HG02938 (cell line): ENCODE measurements at regions not wholly inside any gene's neighbourhood (a gene's known extent, or its start where the extent isn't known, plus 50 kb on each side); places are given as distances from the start of the nearest gene placed in this dataset.
"Not testable (repeated sequence)": the region's sequence is repeated elsewhere in the genome, so short reads cannot be mapped to it uniquely, and the experiment has no call there.

Experiments used
- ATAC-seq: cut with Tn5 transposase; IDR thresholded peaks from one replicate; pipeline ENCODE4 v1.9.1; 2021; ENCODE audit warnings: mild to moderate bottlenecking, moderate library complexity; ENCODE audit not compliant: unreplicated experiment

DNA sequence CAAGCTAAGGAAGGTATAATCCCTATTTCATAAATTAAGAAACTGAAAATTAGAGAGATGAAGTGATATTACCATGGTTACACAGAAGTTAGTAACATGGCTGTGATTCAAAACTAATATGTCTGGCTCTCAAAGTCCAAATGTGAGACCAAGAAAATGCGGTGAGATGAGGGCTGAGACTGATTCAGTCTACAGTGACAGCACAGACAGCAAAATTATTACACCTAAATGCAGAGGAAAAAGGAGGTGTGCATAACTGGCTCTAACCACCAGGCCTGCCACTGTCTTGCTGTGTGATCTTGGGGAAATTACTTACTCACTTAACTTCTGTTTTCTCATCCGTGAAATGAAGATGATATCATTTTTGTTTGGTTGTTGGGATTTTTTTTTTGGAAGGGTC, 270.0 kb upstream of the SOX9 start:
- ATAC-seq, result peak; percentile 63

- ATAC-seq, result no peak
Measured at GRCh38 chr17:71855010-71855409, 265.8 kb upstream of the SOX9 start.

DNA sequence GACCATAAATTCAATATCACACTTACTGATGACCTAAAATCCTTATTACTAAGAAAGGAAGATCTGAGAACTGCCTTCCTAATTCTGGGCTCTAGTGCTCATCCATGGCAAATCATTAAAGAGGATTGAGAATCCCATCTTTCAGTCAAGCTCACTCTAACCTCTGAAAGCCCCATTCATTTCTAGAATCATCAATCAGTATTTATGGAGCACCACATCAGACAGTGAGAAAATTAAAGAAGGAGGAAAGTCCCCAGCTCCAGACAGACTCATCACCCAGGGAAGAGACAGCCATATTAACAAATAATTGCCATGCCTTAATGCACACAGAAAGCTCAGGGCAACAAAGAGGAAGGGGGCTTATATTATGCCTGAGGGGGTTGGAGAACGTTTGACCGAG, 256.1 kb upstream of the SOX9 start:
- ATAC-seq, result no peak

DNA sequence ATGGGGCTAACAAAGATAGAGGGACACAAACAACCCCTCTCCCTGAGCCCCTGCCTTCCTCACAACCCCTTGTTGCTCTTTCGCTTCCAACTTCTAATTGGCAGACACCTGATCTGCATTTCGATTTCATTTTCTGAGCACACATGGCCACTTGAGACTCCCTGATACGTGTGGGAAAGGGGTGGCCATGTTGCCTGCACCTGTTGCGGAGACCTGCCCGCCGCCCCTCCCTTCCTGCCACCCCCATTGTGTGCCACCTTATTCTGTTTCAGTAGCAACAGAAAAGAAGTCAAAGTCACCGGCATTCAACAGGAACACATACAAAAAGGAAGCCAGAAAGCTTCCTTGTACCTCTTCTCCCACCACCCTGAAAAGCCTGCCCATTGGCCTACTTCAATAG, 254.7 kb upstream of the SOX9 start:
- ATAC-seq, result no peak

DNA sequence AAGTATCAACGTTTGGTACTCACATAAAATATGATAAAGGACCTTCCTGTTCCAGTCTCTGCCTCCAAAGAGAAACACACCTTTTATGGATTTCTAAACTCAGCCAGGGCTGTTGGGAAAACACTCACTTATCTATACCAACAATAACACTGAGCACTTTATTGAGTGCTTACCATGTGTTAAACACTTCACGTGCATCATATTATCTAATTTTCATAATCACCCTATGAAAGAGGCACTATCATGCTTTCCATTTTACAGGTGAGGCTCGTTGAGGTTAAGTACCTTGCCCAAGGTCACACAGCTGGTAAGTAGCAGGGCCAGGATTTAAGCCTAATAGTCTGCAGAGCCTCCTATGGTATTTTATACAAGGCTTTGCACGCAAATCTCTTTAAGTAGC, 251.5 kb upstream of the SOX9 start:
- no peak for ATAC-seq

GRCh38 chr17:71869841-71870545, 250.8 kb upstream of the SOX9 start:
- ATAC-seq, result no peak

- no peak for ATAC-seq
Measured at GRCh38 chr17:71870546-71870862, 250.3 kb upstream of the SOX9 start.

- no peak for ATAC-seq
Measured at GRCh38 chr17:71872843-71873485, 247.9 kb upstream of the SOX9 start.

DNA sequence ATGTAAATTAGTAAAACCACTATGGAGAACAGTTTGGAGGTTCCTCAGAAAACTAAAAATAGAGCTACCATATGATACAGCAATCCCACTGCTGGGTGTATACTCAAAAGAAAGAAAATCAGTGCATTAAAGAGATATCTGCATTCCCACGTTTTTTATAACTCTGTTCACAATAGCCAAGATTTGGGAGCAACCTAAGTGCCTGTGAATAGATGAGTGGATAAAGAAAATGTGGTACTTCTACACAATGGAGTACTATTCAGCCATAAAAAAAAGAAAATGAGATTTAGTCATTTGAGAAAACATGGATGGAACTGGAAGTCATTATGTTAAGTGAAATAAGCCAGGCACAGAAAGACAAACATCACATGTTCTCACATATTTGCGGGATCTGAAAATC, 246.0 kb upstream of the SOX9 start:
- not testable (repeated sequence) for ATAC-seq

DNA sequence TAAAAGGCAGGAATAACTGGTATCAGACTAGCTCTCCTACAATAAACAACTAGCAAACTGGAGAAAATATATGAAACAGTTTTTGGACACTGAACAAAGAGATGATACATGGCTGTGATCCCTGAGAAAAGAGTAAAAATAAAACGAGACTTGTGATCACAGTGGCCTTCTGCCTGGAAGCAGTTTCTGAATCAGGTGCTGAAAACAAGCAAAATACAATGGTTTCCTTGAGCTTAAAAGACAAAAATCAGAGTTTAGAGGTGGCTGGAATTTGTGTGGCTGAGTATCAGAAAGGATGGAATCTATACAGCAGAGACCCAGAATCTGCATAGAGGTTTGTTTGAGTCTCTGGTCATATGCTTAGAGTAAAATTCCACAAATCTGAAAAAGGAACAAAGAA, 242.5 kb upstream of the SOX9 start:
- no peak for ATAC-seq

DNA sequence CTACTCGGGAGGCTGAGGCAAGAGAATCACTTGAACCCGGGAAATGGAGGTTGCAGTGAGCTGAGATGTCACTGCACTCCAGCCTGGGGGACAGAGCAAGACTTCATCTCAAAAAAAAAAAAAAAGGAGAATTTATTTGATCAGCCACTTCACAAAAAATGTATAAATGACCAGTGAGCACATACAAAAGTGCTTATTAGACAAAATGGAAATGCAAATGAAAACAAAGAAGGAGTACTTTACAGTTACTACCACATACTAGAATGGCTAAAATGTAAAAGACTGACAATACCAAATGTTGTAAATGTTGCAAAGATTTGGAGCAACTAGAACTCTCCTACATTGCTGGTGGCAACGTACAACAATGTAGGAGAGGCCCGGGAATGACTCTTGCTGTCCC, 241.8 kb upstream of the SOX9 start:
- no peak for ATAC-seq

- no peak for ATAC-seq
Measured at GRCh38 chr17:71881041-71881440, 239.8 kb upstream of the SOX9 start.

DNA sequence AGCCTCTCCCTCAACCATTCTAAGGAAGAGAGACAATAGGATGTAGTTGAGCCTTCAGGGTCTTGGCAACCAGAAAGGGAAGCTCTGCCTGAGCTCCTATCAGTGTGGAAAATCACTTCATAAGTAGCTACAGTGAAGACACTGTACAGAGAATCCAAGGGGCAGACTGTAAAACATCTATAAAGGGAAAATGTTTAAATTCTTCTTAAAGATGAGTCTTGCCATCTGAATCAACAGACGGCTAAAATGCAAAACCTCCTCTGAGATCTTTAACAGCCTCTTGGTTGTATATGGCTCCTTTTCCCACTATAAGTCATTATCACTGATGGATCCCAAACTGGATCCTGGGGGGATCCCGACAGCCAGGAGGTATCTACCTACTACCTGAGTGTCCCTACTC, 239.2 kb upstream of the SOX9 start:
- ATAC-seq, result no peak

DNA sequence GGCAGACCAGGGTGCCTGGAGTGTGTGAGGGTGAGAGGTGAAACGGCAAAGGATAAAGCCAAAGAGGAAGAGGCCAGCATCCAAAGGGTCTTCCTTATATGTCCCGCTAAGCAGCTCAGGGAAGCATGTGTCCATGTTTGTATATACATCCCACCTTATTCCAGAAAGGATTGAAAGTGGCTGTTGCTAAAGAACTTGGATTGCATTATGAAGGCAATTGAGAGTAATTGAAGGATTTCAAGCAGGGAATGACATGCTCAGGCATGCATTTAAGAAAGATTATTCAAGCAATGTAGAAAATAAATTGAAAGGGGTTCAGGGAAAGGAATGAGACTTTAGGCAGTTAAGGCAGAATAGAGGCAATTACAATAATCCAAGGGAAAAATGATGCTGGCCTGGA, 237.6 kb upstream of the SOX9 start:
- no peak for ATAC-seq

DNA sequence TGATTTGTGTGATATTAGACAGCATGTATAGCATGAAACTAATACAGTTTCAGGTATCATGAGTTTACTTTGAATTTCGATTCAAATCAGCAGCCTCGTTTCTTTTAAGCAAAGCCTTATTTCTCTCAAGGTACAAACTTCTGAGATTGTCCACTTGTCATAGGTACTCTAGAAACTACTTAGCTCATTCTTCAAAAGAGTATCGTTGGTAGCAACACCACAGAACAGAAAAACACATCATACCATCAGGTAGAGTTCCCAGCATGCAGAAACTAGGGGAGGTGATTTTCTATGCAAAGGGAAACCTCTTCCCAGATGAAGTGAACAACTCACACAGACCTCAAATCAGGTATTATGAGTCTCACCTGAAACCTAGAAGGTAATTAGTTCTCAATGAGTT, 237.0 kb upstream of the SOX9 start:
- no peak for ATAC-seq

- no peak for ATAC-seq
Measured at GRCh38 chr17:71885662-71886061, 235.2 kb upstream of the SOX9 start.

DNA sequence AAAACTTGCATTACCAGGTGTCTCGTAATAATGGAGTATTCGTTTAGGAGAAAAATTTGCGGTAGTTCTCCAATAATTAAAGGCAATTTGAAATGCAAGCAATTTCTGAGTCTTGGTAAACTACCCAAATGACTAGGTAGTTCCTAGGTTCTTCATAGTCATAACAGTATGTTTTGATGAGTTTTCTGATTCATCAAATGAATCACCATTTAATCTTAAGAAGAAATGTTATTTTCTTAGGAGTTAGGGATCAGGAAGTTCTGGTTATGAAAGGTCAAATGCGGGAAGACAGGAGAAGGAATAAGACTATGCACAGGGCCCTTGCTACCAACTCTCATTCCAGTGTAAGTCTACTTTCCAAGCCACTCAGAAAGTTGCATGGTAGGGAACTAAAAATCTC, 221.5 kb upstream of the SOX9 start:
- ATAC-seq, result no peak

GRCh38 chr17:71900621-71901229, 220.1 kb upstream of the SOX9 start:
- ATAC-seq, result no peak

DNA sequence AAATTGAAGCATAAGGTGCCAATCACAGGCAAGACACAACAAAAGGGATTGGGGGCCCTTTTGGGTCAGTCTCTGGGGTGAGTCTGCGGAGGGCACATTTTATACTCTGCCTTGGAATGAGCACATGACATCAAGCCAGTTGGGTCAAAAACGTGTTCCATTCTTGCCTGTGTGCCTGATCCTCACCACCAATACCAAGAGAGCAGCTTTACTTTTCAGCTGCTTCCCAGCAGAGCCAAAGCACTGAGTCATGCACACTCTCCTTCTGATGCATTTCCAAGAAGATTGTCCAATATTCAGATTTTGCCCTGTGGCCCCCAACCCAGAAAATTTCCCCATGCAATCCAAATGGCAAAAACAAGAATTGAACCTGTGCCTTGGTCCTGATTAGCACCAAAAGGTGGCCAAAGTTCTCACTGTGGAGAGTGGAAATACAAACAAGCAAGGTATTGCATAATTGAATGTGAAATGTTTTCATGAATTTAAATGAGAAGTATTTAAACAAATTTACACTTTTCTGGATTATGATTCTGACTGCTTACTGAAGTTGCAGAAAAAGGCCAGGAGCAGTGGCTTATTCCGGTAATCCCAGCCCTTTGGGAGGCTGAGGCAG, 217.8 kb upstream of the SOX9 start:
- ATAC-seq, result no peak

DNA sequence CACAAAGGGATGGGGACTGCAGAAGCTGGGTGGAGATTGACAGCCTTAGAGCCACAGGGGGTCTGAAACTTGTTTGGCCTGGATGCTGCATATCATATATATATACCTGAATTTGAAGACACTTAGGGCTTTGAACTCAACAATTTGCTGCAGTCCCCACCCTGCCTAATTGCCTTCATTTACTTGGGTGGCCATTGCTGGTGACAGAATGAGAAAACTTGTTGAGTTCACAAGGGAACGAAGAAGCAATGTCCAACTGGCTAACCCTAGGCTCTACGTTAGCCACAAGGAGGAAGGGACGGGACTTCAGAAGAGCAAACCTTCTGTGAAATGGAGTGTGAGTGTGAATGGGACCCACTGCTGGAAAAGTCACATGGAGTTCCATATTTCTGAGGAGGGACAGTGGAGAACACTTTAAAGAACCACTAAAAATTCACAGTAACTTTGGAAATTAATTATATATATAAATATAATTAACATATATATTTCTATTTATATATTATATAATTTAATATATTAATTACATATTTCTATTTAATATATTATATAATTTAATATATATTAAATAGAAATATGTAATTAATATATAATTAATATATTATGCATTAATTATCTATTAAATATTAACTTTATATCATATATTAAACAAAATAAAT, 215.3 kb upstream of the SOX9 start:
- ATAC-seq, result no peak

DNA sequence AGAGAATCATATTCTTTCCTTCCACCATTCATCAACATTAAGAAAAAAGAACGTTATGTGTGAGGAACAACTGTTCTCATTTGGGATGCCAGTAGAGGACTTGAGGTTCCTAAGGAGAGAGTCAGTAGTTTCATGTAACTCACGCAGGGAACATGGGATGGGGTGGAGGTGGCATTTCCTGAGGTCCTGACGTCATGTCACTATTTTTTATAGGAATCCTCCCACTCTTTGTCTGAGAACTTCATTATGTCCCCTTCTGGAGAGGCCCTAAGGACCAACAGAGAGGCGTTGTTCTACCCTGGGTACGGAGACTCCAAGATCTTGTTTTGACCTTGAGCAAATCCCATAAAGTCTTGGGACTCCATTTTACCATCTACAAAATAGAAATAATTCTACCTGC, 211.7 kb upstream of the SOX9 start:
- ATAC-seq, result no peak

- ATAC-seq, result no peak
Measured at GRCh38 chr17:71910002-71910401, 210.8 kb upstream of the SOX9 start.
